Stomach (tissue), 8 donors: ENCODE measurements at regions not wholly inside any gene's neighbourhood (a gene's known extent, or its start where the extent isn't known, plus 50 kb on each side); places are given as distances from the start of the nearest gene placed in this dataset.
A peak's percentile ranks its signal among the peaks of the same experiment; 100 is the strongest.

ENCODE experiments used
- DNase-seq, 2 donors: peaks; one replicate each; pipeline versions ENCODE4 v3.0.0 to v3.0.0-alpha.2; 2013 to 2019
- H3K27ac ChIP-seq, 5 donors: fragments of 200-600 bp in 4 of 5; sonication (generic) in 4 of 5; one replicate each; pipeline ENCODE4 v1.5.1; 2013 to 2019; ENCODE audit warnings: mild to moderate bottlenecking in 1 of 5, moderate library complexity in 1 of 5
- H3K27me3 ChIP-seq, 3 donors: fragments of 200-600 bp; sonication (generic); one replicate each; pipeline ENCODE4 v1.5.1; 2017 to 2019; ENCODE audit warnings: mixed run types in 1 of 3
- H3K36me3 ChIP-seq, 4 donors: fragments of 200-600 bp; sonication (generic); 1 replicate in 3 of 4; 2 replicates in 1 of 4; pipeline ENCODE4 v1.5.1; 2016 to 2019
- H3K4me1 ChIP-seq, 4 donors: fragments of 200-600 bp; sonication (generic); one replicate each; pipeline ENCODE4 v1.5.1; 2016 to 2019
- H3K4me3 ChIP-seq, 4 donors: fragments of 200-600 bp; sonication (generic) in 3 of 4; one replicate each; pipeline ENCODE4 v1.5.1; 2016 to 2019; ENCODE audit warnings: mild to moderate bottlenecking in 1 of 4
- H3K9me3 ChIP-seq, 4 donors: fragments of 200-600 bp; sonication (generic); one replicate each; pipeline ENCODE4 v1.5.1; 2016 to 2019
- EP300 ChIP-seq: sonication (generic); formaldehyde crosslinking; IDR thresholded peaks from one replicate; pipeline ENCODE4 v1.6.1; 2017; ENCODE audit warnings: antibody characterized with exemption
- POLR2A ChIP-seq, 4 donors: fragments of 450-650 bp; IDR thresholded peaks; one replicate each; pipeline ENCODE4 v1.6.1; 2016; ENCODE audit warnings: antibody characterized with exemption in 4 of 4, control low read depth in 2 of 4, mild to moderate bottlenecking in 1 of 4, moderate library complexity in 1 of 4
- POLR2AphosphoS5 ChIP-seq, 3 donors: sonication (generic); formaldehyde crosslinking; IDR thresholded peaks; one replicate each; pipeline ENCODE4 v1.6.1; 2016; ENCODE audit warnings: antibody characterized with exemption in 3 of 3
- WGBS, 5 donors: extraction: QIAGEN DNeasy Blood & Tissue Kit in 3 of 5; methylation state at CpG; one replicate each; pipeline versions ENCODE4 v1.1.5 to v1.1.7; 2013 to 2018; 5-methylcytosine and 5-hydroxymethylcytosine counted together
- intact Hi-C: fragments of 100-400 bp; cut with DNase I; formaldehyde crosslinking; loops from one replicate; pipeline ENCODE4 v1.15.1; 2023; ENCODE audit warnings: low total_unique reads
- TF ChIP-seq, protein P1 (sequence below), 7 experiments: fragments of 450-650 bp in 4 of 7; fragments of 200-600 bp in 3 of 7; sonication (generic) in 3 of 7; IDR thresholded peaks; one replicate each; pipeline ENCODE4 v1.5.1; 2016 to 2019; ENCODE audit warnings: antibody characterized with exemption in 7 of 7, control low read depth in 2 of 7, mild to moderate bottlenecking in 1 of 7
- donor health status: healthy with polysubstance abuse.
- donor health status: Bipolar disorder and iron deficiency.
- donor health status: healthy.

DNA sequence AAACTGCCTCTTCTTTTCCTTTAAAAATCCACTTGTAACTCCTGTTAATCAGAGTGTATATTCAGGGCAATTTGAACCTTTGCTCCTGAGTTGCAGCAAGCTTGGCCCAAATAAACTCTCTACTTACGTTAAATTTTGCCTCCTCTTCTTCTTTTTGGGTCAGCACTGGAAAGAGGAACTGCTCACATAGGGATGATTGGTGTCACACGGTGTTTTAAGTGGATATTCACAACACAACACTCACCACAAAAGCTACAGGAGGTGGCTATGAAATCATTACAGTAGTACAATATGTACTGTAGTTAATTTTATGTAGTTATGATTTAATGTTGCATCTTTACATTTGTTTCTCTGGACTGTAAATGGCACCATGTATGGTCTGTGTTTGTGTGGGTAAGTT lies 96.8 kb upstream of the DOCK9 start:
- TF ChIP-seq POLR2AphosphoS5 (IDR thresholded peaks at IDR 0.05) (no peak), POLR2A (IDR thresholded peaks at IDR 0.05) (no peak), EP300 (no peak)
- TF ChIP-seq, protein P1, sequence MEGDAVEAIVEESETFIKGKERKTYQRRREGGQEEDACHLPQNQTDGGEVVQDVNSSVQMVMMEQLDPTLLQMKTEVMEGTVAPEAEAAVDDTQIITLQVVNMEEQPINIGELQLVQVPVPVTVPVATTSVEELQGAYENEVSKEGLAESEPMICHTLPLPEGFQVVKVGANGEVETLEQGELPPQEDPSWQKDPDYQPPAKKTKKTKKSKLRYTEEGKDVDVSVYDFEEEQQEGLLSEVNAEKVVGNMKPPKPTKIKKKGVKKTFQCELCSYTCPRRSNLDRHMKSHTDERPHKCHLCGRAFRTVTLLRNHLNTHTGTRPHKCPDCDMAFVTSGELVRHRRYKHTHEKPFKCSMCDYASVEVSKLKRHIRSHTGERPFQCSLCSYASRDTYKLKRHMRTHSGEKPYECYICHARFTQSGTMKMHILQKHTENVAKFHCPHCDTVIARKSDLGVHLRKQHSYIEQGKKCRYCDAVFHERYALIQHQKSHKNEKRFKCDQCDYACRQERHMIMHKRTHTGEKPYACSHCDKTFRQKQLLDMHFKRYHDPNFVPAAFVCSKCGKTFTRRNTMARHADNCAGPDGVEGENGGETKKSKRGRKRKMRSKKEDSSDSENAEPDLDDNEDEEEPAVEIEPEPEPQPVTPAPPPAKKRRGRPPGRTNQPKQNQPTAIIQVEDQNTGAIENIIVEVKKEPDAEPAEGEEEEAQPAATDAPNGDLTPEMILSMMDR (IDR thresholded peaks at IDR 0.05): no peak
- H3K27me3 ChIP-seq: no peaks in the 10 kb centered on the region
- intact Hi-C loops: no loop called here
- no peak for DNase-seq
- H3K27ac ChIP-seq: no peak overlapping the region
- peaks cover 0 to 16% (median 10%) of the 10 kb centered on the region in 4 donors for H3K9me3 ChIP-seq
- no peak overlapping the region for H3K4me3 ChIP-seq
- 84 to 94% (median 89%) methylated on average over 2 of the region's 2 CpGs for whole genome bisulfite sequencing, 5 donors
- peaks cover 0 to 10% (median 6%) of the 10 kb centered on the region in 4 donors for H3K36me3 ChIP-seq
- peaks cover 5 to 26% (median 6%) of the 10 kb centered on the region in 4 donors for H3K4me1 ChIP-seq

DNA sequence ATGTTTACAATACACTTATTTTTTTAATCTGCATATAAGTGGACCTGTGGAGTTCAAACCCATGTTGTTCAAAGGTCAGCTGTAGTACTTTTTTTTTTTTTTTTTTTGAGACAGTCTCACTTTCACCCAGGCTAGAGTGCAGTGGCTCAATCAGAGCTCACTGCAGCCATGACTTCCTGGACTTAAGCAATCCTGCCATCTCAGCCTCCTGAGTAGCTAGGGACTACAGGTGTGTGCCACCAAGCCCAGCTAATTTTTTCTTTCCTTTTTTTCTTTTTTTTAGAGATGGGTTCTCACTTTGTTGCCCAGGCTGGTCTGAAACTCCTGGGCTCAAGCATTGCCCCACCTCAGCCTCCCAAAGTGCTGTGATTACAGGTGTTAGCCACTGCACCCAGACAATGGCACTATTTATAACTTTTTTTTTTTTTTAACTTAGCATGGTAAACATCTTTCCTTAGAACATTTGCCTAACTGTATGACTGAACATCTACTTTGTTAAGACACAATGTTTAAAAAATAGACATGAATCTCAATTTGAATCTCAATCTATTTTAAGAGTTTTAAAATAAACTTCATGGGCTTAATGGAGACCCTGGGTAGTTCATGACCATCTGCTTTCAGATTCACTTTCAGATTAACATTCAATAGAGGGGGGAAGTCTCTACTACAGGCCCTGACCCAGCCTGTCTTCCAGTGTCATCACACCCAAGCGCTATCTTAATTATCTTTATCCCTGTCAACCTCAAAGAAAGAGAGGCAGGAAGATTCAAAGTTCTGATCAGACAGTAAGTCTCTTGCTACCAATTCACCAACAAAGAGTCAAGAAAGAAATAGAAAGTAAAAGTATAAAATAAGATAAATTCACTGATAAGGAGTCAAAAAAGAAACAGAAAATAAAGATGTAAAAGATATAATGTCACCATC lies 97.7 kb upstream of the DOCK9 start:
- H3K4me1 ChIP-seq: peaks cover 5 to 28% (median 6%) of the 10 kb centered on the region in 4 donors
- TF ChIP-seq POLR2AphosphoS5 (IDR thresholded peaks at IDR 0.05): no peak
- TF ChIP-seq POLR2A (IDR thresholded peaks at IDR 0.05): no peak
- no peak for TF ChIP-seq EP300
- no peak for DNase-seq
- H3K27ac ChIP-seq: peak overlapping the region in 1 of 5 donors; percentile 56
- H3K9me3 ChIP-seq: peaks cover 0 to 16% (median 10%) of the 10 kb centered on the region in 4 donors
- H3K4me3 ChIP-seq: no peak overlapping the region
- no peaks in the 10 kb centered on the region for H3K27me3 ChIP-seq
- intact Hi-C loops: no loop called here
- peaks cover 0 to 10% (median 6%) of the 10 kb centered on the region in 4 donors for H3K36me3 ChIP-seq
- WGBS, 5 donors: 81 to 87% (median 85%) methylated on average over 1 of the region's 1 CpG

DNA sequence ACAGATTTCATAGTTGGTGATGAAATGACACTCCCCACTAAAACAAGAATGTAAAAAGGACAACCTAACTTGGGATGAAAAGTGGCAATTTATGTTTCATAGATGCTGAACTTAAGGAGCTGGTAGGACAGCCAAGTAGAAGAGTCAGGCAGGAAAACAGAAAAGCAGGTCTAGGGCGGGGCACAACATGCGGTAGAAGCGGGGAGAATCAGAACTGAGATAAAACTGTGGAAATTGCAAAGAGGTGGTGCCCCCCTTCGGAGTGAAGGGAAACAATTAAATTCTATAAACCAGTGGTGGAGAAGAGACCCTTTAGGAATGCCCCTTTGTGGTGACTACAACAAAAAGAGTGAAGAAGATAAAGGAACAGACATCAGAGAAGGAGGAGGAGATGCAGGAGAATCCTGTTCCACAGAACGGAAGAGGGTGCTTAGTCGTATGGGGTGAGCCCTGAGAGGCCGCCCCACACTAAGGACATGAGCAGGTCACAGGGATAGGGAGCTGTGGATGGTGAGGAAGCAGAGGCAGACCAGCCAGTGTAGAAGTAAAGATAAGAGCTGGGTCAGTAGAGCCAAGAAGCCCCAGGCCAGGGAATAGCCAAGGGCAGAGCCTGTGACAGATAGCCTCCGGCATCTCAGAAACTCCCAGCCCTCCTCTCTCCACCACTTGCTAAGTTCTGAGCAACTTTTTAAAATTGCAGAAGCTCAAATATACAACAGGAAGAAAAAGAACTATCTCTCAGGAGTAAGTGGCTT lies 100.3 kb upstream of the DOCK9 start:
- no peak overlapping the region for H3K4me3 ChIP-seq
- no peaks in the 10 kb centered on the region for H3K27me3 ChIP-seq
- H3K36me3 ChIP-seq: peaks cover 0 to 7% (median 5%) of the 10 kb centered on the region in 4 donors
- H3K9me3 ChIP-seq: peaks cover 0 to 16% (median 10%) of the 10 kb centered on the region in 4 donors
- H3K27ac ChIP-seq: no peak overlapping the region
- H3K4me1 ChIP-seq: peaks cover 5 to 28% (median 6%) of the 10 kb centered on the region in 4 donors
- no peak for TF ChIP-seq EP300
- no peak for TF ChIP-seq POLR2AphosphoS5 (IDR thresholded peaks at IDR 0.05)
- no peak for TF ChIP-seq POLR2A (IDR thresholded peaks at IDR 0.05)
- TF ChIP-seq, protein P1 (IDR thresholded peaks at IDR 0.05): no peak
- no peak for DNase-seq
- intact Hi-C loops: no loop called here
- 83 to 91% (median 88%) methylated on average over 8 of the region's 8 CpGs for WGBS, 5 donors

DNA sequence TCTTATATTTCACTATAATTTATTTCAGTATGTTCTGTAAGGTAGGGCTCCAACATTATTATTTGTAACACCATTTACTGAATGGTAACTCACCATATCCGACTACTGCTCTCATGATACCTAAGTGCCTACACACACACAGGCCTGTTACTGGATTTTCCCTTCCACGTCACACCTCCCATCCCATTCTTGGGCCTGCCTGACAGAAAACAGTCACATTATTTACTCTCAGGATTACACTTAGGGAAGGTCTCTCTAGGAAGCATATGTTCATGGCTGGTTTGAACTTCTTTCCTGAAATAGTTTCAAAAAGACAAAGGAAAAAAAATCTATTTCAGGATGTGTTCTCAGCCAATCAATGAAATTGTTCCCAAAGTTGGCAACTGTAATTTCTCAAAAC lies 102.3 kb upstream of the DOCK9 start:
- TF ChIP-seq EP300 (no peak), POLR2A (IDR thresholded peaks at IDR 0.05) (no peak), POLR2AphosphoS5 (IDR thresholded peaks at IDR 0.05) (no peak)
- TF ChIP-seq, protein P1 (IDR thresholded peaks at IDR 0.05): no peak
- peaks cover 10 to 43% (median 18%) of the 10 kb centered on the region in 4 donors for H3K4me1 ChIP-seq
- WGBS, 5 donors: 82 to 90% (median 87%) methylated on average over 2 of the region's 2 CpGs
- no peak overlapping the region for H3K27ac ChIP-seq
- DNase-seq: no peak
- H3K9me3 ChIP-seq: no peaks in the 10 kb centered on the region
- no peaks in the 10 kb centered on the region for H3K36me3 ChIP-seq
- no peaks in the 10 kb centered on the region for H3K27me3 ChIP-seq
- H3K4me3 ChIP-seq: no peak overlapping the region
- intact Hi-C loops: no loop called here
